ENCODE measurements at regions not wholly inside any gene's neighbourhood (a gene's known extent, or its start where the extent isn't known, plus 50 kb on each side); places are given as distances from the start of the nearest gene placed in this dataset.

DNA sequence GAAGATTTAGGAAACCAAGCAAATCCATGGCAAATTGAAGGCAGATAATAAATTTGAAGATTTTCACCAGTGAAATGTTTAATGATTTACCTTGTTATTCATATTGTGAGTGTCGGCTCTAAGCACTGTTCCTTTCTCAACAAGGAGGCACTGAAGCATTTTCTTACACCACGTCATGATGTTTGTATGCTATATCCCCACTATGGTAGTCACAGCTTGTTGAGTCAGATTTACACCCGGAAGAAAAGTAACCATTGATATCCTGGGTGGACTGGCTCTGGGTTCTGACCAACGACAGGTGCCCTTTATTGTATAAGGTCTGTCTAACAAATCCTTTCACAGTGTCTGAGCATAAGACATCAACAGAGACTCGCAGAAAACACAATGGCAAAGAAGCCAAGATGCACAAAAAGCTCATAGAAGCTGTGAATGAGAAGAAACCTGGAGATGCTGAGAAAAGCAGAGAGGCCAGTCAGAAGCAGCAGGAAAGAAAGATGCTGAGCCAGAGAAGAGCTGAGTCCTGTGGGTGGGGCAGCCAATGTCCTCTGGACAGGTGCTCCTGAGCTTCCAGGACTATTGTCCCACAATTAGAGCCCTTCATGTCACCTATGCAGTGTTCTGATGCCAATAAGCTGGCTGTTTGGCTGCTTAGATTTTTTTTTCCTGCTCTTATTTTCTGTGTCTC is 49.7 kb upstream of the ARHGAP5 start:
- DNase-seq: no peak

All from CD4-positive, alpha-beta T cell treated with Interleukin-12 subunit alpha and Interleukin-12 subunit beta, for 1 hour (primary cell).